H1 (cell line): ENCODE measurements at regions not wholly inside any gene's neighbourhood (a gene's known extent, or its start where the extent isn't known, plus 50 kb on each side); places are given as distances from the start of the nearest gene placed in this dataset.

ENCODE experiments used
- CTCF ChIA-PET: fragments of 300-600 bp; sonication (Branson Sonifier 250); formaldehyde crosslinking; loops from one replicate; lab custom pipeline; 2021; ENCODE audit not compliant: partially characterized antibody; lab: Charles Lee
- POLR2A ChIA-PET: fragments of 300-600 bp; sonication (Branson Sonifier 250); formaldehyde crosslinking; loops from one replicate; lab custom pipeline; 2021; ENCODE audit warnings: inconsistent platforms; ENCODE audit not compliant: partially characterized antibody; lab: Charles Lee
- DNase-seq, 2 experiments: peaks; one replicate each; pipeline versions ENCODE4 v3.0.0 to v3.0.0-alpha.2; 2010 to 2022; ENCODE audit warnings: low spot score in 2 of 2, low read depth in 1 of 2, mixed read lengths in 1 of 2
- FAIRE-seq: peaks from 2 replicates; lab custom pipeline; 2011; peaks lifted over from hg19 to GRCh38; lab: Jason Lieb, UNC
- H2AFZ ChIP-seq: 2 replicates; pipeline ENCODE4 v1.8.1; 2012; ENCODE audit warnings: low read length, inconsistent platforms
- H2AK5ac ChIP-seq: 2 replicates; pipeline ENCODE4 v1.6.1; 2013; ENCODE audit warnings: low read depth, low read length
- H2BK120ac ChIP-seq: replicated peaks from 2 replicates; pipeline ENCODE3; 2013; ENCODE audit warnings: low read depth, low read length, inconsistent platforms
- H2BK12ac ChIP-seq: 2 replicates; pipeline ENCODE4 v1.6.1; 2013; ENCODE audit warnings: low read depth, low read length
- H2BK15ac ChIP-seq: 2 replicates; pipeline ENCODE4 v1.6.1; 2013; ENCODE audit warnings: low read length
- H2BK20ac ChIP-seq: 2 replicates; pipeline ENCODE4 v1.6.1; 2013; ENCODE audit warnings: low read length
- H2BK5ac ChIP-seq: 2 replicates; pipeline ENCODE4 v1.6.1; 2013; ENCODE audit warnings: low read depth, low read length
- H3K14ac ChIP-seq: 2 replicates; pipeline ENCODE4 v1.6.1; 2013; ENCODE audit warnings: inconsistent platforms; ENCODE audit not compliant: insufficient read length
- H3K18ac ChIP-seq: 2 replicates; pipeline ENCODE4 v1.6.1; 2013; ENCODE audit warnings: low read length; ENCODE audit errors: extremely low read depth
- H3K23ac ChIP-seq: 2 replicates; pipeline ENCODE4 v1.6.1; 2013; ENCODE audit warnings: inconsistent platforms; ENCODE audit not compliant: insufficient read length
- H3K23me2 ChIP-seq: 2 replicates; pipeline ENCODE4 v1.6.1; 2013; ENCODE audit warnings: low read depth, low read length
- H3K27ac ChIP-seq: 2 replicates; pipeline ENCODE4 v1.6.1; 2011; ENCODE audit warnings: low read depth, low read length, inconsistent platforms
- H3K27me3 ChIP-seq, 4 experiments: replicated peaks in 1 of 4; 1 replicate in 1 of 4; 2 replicates in 3 of 4; pipeline versions ENCODE4 v1.6.1 to v1.8.1; 2011 to 2013; ENCODE audit warnings: low read length in 3 of 4, mild to moderate bottlenecking in 3 of 4, inconsistent platforms in 2 of 4, mixed read lengths in 2 of 4, moderate library complexity in 1 of 4; ENCODE audit not compliant: control insufficient read depth in 3 of 4, insufficient read depth in 3 of 4; ENCODE audit errors: extremely low read depth in 1 of 4
- H3K36me3 ChIP-seq, 4 experiments: 2 replicates each; pipeline versions ENCODE4 v1.6.1 to v1.8.1; 2011 to 2013; ENCODE audit warnings: mild to moderate bottlenecking in 4 of 4, low read length in 3 of 4, moderate library complexity in 2 of 4, control low read depth in 1 of 4, inconsistent platforms in 1 of 4; ENCODE audit not compliant: insufficient read depth in 4 of 4, control insufficient read depth in 2 of 4
- H3K4ac ChIP-seq: replicated peaks from 2 replicates; pipeline ENCODE3; 2013; ENCODE audit warnings: low read length, low read depth, mixed read lengths, inconsistent platforms; ENCODE audit not compliant: insufficient read length
- H3K4me1 ChIP-seq, 4 experiments: replicated peaks in 1 of 4; 1 replicate in 1 of 4; 2 replicates in 3 of 4; pipeline versions ENCODE4 v1.6.1 to v1.8.1; 2011 to 2013; ENCODE audit warnings: low read length in 3 of 4, inconsistent platforms in 2 of 4, mixed read lengths in 1 of 4; ENCODE audit not compliant: insufficient read depth in 4 of 4, control insufficient read depth in 3 of 4
- H3K4me2 ChIP-seq, 2 experiments: 2 replicates each; pipeline versions ENCODE4 v1.6.1 to v1.8.1; 2011 to 2013; ENCODE audit warnings: low read depth in 2 of 2, low read length in 2 of 2, control low read depth in 1 of 2, inconsistent platforms in 1 of 2, mild to moderate bottlenecking in 1 of 2; ENCODE audit not compliant: insufficient read depth in 1 of 2
- H3K4me3 ChIP-seq, 4 experiments: fragments of 200-600, 300-600 bp in 1 of 4; sonication (generic), shearing (Covaris generic), sonication (Bioruptor Twin) in 1 of 4; 2 replicates each; pipeline versions ENCODE4 v1.5.1 to v1.8.1; 2011 to 2016; ENCODE audit warnings: low read length in 4 of 4, low read depth in 3 of 4, control low read depth in 2 of 4, inconsistent platforms in 2 of 4, mild to moderate bottlenecking in 2 of 4, mixed read lengths in 1 of 4, moderate library complexity in 1 of 4; ENCODE audit not compliant: insufficient read depth in 2 of 4; ENCODE audit errors: extremely low read depth in 1 of 4
- H3K56ac ChIP-seq: replicated peaks from 2 replicates; pipeline ENCODE3; 2013; ENCODE audit warnings: low read depth, mild to moderate bottlenecking, mixed read lengths, low read length, inconsistent platforms; ENCODE audit not compliant: insufficient read length
- H3K79me1 ChIP-seq: 2 replicates; pipeline ENCODE4 v1.6.1; 2013; ENCODE audit warnings: low read depth, low read length, control low read depth
- H3K79me2 ChIP-seq, 2 experiments: 2 replicates each; pipeline versions ENCODE4 v1.6.1 to v1.8.1; 2012 to 2013; ENCODE audit warnings: low read length in 2 of 2, mild to moderate bottlenecking in 2 of 2, inconsistent platforms in 1 of 2; ENCODE audit not compliant: insufficient read depth in 2 of 2, control insufficient read depth in 1 of 2
- H3K9ac ChIP-seq, 4 experiments: replicated peaks in 1 of 4; 1 replicate in 1 of 4; 2 replicates in 3 of 4; pipeline versions ENCODE4 v1.6.1 to v1.8.1; 2011 to 2013; ENCODE audit warnings: low read depth in 3 of 4, low read length in 3 of 4, control low read depth in 2 of 4, mild to moderate bottlenecking in 2 of 4, moderate library complexity in 2 of 4, inconsistent platforms in 1 of 4; ENCODE audit errors: extremely low read depth in 1 of 4
- H3K9me3 ChIP-seq, 2 experiments: 2 replicates each; pipeline versions ENCODE4 v1.6.1 to v1.8.1; 2012 to 2013; ENCODE audit warnings: mild to moderate bottlenecking in 2 of 2, moderate library complexity in 2 of 2, control low read depth in 1 of 2, inconsistent platforms in 1 of 2, low read depth in 1 of 2, low read length in 1 of 2, mixed read lengths in 1 of 2; ENCODE audit not compliant: insufficient read depth in 2 of 2
- H4K20me1 ChIP-seq, 2 experiments: replicated peaks in 1 of 2; 2 replicates each; pipeline versions ENCODE3 to v1.8.1; 2011 to 2013; ENCODE audit warnings: inconsistent platforms in 2 of 2, low read length in 2 of 2, mild to moderate bottlenecking in 1 of 2; ENCODE audit not compliant: insufficient read depth in 2 of 2, control insufficient read depth in 1 of 2
- H4K5ac ChIP-seq: 2 replicates; pipeline ENCODE4 v1.6.1; 2013; ENCODE audit warnings: low read length, low read depth, mixed read lengths, inconsistent platforms; ENCODE audit not compliant: insufficient read length
- H4K8ac ChIP-seq: 2 replicates; pipeline ENCODE4 v1.8.0; 2013; ENCODE audit warnings: mild to moderate bottlenecking, moderate library complexity, low read length, inconsistent platforms; ENCODE audit not compliant: insufficient read depth; ENCODE audit errors: extremely low read depth
- H4K91ac ChIP-seq: replicated peaks from 2 replicates; pipeline ENCODE3; 2013; ENCODE audit warnings: low read length, mixed read lengths, inconsistent platforms; ENCODE audit not compliant: insufficient read length
- BACH1 ChIP-seq: IDR thresholded peaks from 2 replicates; pipeline ENCODE4 v1.6.1; 2012; ENCODE audit warnings: low read length, improper control_type of control experiment
- CBX5 ChIP-seq: fragments of 300-800, 300-1000 bp; sonication (generic); IDR thresholded peaks from 2 replicates; pipeline ENCODE4 v1.7.1; 2016; ENCODE audit warnings: antibody characterized with exemption, low read length, low read depth
- CBX8 ChIP-seq: fragments of 300-800, 300-1000 bp; sonication (generic); IDR thresholded peaks from 2 replicates; pipeline ENCODE4 v1.7.1; 2016; ENCODE audit warnings: low read depth, low read length, borderline replicate concordance
- CHD2 ChIP-seq: IDR thresholded peaks from 2 replicates; pipeline ENCODE4 v1.6.1; 2012; ENCODE audit warnings: low read length, improper control_type of control experiment
- EP300 ChIP-seq, 2 experiments: IDR thresholded peaks; 1 replicate in 1 of 2; 2 replicates in 1 of 2; pipeline ENCODE4 v1.6.1; 2011 to 2012; ENCODE audit warnings: low read depth in 2 of 2, low read length in 2 of 2, mild to moderate bottlenecking in 2 of 2, borderline replicate concordance in 1 of 2, inconsistent platforms in 1 of 2, moderate library complexity in 1 of 2
- FOSL1 ChIP-seq: IDR thresholded peaks from 2 replicates; pipeline ENCODE4 v1.6.1; 2011; ENCODE audit warnings: mild to moderate bottlenecking, low read depth, low read length, moderate library complexity; ENCODE audit not compliant: insufficient read depth
- GABPA ChIP-seq: IDR thresholded peaks from 2 replicates; pipeline ENCODE4 v1.6.1; 2011; ENCODE audit warnings: mild to moderate bottlenecking, low read length, moderate library complexity, borderline replicate concordance; ENCODE audit not compliant: insufficient read depth
- JUN ChIP-seq: IDR thresholded peaks from 2 replicates; pipeline ENCODE4 v1.6.1; 2011; ENCODE audit warnings: low read depth, mild to moderate bottlenecking, improper control_type of control experiment, low read length
- KDM1A ChIP-seq: fragments of 200-600, 300-600 bp; sonication (generic); IDR thresholded peaks from 2 replicates; pipeline ENCODE4 v1.7.1; 2016; ENCODE audit warnings: mild to moderate bottlenecking, low read length, borderline replicate concordance
- POLR2AphosphoS5 ChIP-seq: IDR thresholded peaks from 2 replicates; pipeline ENCODE4 v1.6.1; 2011; ENCODE audit warnings: low read depth, low read length
- RBBP5 ChIP-seq: IDR thresholded peaks from 2 replicates; pipeline ENCODE4 v1.7.1; 2012; ENCODE audit warnings: low read depth, mild to moderate bottlenecking, inconsistent platforms, low read length, moderate library complexity, borderline replicate concordance
- SIRT6 ChIP-seq: IDR thresholded peaks from one replicate; pipeline ENCODE4 v1.7.1; 2012; ENCODE audit warnings: low read length, inconsistent platforms
- WGBS, 2 experiments: shearing (Covaris generic) in 1 of 2; methylation state at CpG; one replicate each; pipeline versions ENCODE4 v1.1.6 to v1.1.7; 2013 to 2015; ENCODE audit warnings: low lambda C conversion rate in 2 of 2, mixed read lengths in 2 of 2, inconsistent platforms in 1 of 2, low coverage in 1 of 2, missing lambda C conversion rate in 1 of 2; ENCODE audit not compliant: insufficient replicate concordance in 2 of 2, insufficient coverage in 1 of 2, insufficient read length in 1 of 2; ENCODE audit errors: extremely low coverage in 1 of 2, missing lambda C conversion rate in 1 of 2; 5-methylcytosine and 5-hydroxymethylcytosine counted together
- TF ChIP-seq, protein P1 (sequence below): IDR thresholded peaks from 2 replicates; pipeline ENCODE4 v1.6.1; 2011; ENCODE audit warnings: low read length, improper control_type of control experiment
- TF ChIP-seq, protein P2 (sequence below): IDR thresholded peaks from 2 replicates; pipeline ENCODE4 v1.6.1; 2011; ENCODE audit warnings: low read depth, mild to moderate bottlenecking, low read length; ENCODE audit not compliant: insufficient read depth

DNA sequence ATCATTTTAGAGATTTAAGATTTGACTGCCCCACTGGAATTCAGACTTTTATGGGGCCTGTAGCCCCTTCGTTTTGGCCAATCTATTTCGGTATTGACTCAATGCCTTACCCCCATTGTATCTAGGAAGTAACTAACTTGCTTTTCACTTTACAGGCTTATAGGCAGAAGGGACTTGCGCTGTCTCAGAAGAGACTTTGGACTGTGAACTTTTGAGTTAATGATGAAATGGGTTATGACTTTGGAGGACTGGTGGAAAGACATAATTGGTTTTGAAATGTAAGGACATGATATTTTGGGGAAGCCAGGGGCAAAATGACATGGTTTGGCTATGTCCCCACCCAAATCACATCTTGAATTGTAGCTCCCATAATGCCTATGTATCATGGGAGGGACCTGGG lies 463.0 kb upstream of the KLHL1 start:
- no peak overlapping the region for H3K4ac ChIP-seq
- H3K56ac ChIP-seq: no peak overlapping the region
- H3K14ac ChIP-seq: no peak overlapping the region
- H2BK5ac ChIP-seq: no peak overlapping the region
- H4K20me1 ChIP-seq: no peaks in the 10 kb centered on the region
- ChIA-PET POLR2A (no interaction called here), CTCF (interaction anchor here (1.0 to 1.1 kb wide), 3 partner anchors 13 to 232 kb away, joined by 3 to 4 read pairs (median 3); no protein-coding TSS in a partner anchor)
- no peak for DNase-seq
- FAIRE-seq: no peak
- no peak overlapping the region for H3K27ac ChIP-seq
- no peak overlapping the region for H2AK5ac ChIP-seq
- H2BK12ac ChIP-seq: no peak overlapping the region
- H2BK20ac ChIP-seq: no peak overlapping the region
- no peak overlapping the region for H3K9ac ChIP-seq
- H3K4me3 ChIP-seq: no peak overlapping the region
- H4K8ac ChIP-seq: no peak overlapping the region
- H2BK120ac ChIP-seq: no peak overlapping the region
- no peak overlapping the region for H3K18ac ChIP-seq
- no peaks in the 10 kb centered on the region for H3K4me1 ChIP-seq
- H3K79me1 ChIP-seq: no peaks in the 10 kb centered on the region
- no peaks in the 10 kb centered on the region for H3K23me2 ChIP-seq
- no peaks in the 10 kb centered on the region for H3K79me2 ChIP-seq
- no peak overlapping the region for H2BK15ac ChIP-seq
- H3K27me3 ChIP-seq: no peaks in the 10 kb centered on the region
- no peak overlapping the region for H3K4me2 ChIP-seq
- no peak overlapping the region for H2AFZ ChIP-seq
- no peaks in the 10 kb centered on the region for H3K9me3 ChIP-seq
- 89% methylated on average over 3 of the region's 3 CpGs; no CpG with 5 or more reads in 1 of the 2 experiments for WGBS, 2 experiments
- no peaks in the 10 kb centered on the region for H3K36me3 ChIP-seq
- no peak overlapping the region for H4K91ac ChIP-seq
- no peak overlapping the region for H4K5ac ChIP-seq
- no peak overlapping the region for H3K23ac ChIP-seq
- TF ChIP-seq EP300 (IDR thresholded peaks at IDR 0.05; ENCODE audit: borderline replicate concordance in 1 of 2, low read depth in 2 of 2, low read length in 2 of 2) (no peak), FOSL1 (no peak), RBBP5 (no peak), CBX8 (no peak), KDM1A (no peak), CHD2 (no peak), JUN (no peak), POLR2AphosphoS5 (no peak), CBX5 (no peak), BACH1 (no peak), SIRT6 (no peak), GABPA (no peak)
- TF ChIP-seq, protein P1, sequence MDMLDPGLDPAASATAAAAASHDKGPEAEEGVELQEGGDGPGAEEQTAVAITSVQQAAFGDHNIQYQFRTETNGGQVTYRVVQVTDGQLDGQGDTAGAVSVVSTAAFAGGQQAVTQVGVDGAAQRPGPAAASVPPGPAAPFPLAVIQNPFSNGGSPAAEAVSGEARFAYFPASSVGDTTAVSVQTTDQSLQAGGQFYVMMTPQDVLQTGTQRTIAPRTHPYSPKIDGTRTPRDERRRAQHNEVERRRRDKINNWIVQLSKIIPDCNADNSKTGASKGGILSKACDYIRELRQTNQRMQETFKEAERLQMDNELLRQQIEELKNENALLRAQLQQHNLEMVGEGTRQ: no peak
- TF ChIP-seq, protein P2, sequence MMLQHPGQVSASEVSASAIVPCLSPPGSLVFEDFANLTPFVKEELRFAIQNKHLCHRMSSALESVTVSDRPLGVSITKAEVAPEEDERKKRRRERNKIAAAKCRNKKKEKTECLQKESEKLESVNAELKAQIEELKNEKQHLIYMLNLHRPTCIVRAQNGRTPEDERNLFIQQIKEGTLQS: no peak
